RCC 7860 (cell line): ENCODE measurements at regions not wholly inside any gene's neighbourhood (a gene's known extent, or its start where the extent isn't known, plus 50 kb on each side); places are given as distances from the start of the nearest gene placed in this dataset.
"Not testable (repeated sequence)": the region's sequence is repeated elsewhere in the genome, so short reads cannot be mapped to it uniquely, and the experiment has no call there.

Experiments
- DNase-seq: peaks from one replicate; pipeline ENCODE4 v3.0.0-alpha.2; 2015; ENCODE audit warnings: low spot score
- FAIRE-seq: peaks from 2 replicates; lab custom pipeline; 2012; peaks lifted over from hg19 to GRCh38; lab: Jason Lieb, UNC

GRCh38 chr1:208344202-208344857, 100.1 kb upstream of the PLXNA2 start:
- DNase-seq (no peak), FAIRE-seq (no peak)

DNA sequence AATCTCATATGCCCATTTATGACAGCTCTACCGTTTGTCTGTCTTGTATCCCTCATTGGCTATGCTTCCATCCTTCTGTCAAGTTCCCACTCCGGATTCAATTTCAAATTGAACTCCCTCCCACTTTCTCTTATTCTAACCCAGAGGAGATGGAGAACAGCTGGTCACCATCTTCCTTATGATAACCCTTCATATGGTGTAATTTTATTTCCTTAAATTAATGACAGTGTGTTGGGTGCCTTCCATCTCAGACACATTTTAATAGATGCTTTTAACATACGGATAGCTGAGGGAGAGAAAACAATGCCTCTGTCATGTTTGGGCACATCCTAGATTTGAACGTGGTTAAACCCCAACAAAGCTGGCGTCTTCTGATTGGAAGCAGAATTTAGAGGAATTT, 103.0 kb upstream of the PLXNA2 start:
- no peak for DNase-seq
- FAIRE-seq = no peak

GRCh38 chr1:208349694-208350330, 105.6 kb upstream of the PLXNA2 start:
- DNase-seq (no peak), FAIRE-seq (no peak)

DNA sequence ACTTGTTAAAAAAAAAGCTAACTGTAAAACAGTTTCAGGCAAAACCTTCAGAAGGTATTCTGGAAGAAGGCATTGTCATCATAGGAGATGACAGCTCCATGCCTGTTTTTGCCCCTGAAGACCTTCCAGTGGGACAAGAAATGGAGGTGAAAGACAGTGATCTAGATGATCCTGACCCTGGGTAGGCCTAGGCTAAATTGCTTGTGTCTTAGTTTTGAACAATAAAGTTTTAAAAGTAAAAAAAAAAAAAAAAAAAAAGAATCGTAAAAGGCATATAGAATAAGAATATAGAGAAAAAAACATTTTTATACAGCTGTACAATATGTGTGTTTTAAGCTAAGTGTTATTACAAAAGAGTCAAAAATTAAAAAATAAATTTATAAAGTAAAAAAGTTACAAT, 106.6 kb upstream of the PLXNA2 start:
- no peak for DNase-seq
- no peak for FAIRE-seq

GRCh38 chr1:208351838-208352237, 107.7 kb upstream of the PLXNA2 start:
- no peak for DNase-seq
- no peak for FAIRE-seq

DNA sequence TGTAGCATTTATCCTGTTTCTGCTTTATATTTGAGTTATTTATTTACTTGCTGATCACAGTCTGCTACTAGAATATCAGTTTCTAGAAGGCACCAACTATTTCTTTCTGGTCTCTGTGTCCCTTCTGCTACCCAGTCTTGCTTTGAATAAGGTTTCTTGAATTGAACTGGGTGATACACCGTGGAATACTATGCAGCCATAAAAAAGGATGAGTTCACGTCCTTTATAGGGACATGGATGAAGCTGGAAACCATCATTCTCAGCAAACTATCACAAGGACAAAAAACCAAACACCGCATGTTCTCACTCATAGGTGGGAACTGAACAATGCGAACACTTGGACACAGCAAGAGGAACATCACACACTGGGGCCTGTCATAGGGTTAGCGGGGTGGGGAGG, 109.6 kb upstream of the PLXNA2 start:
- not testable (repeated sequence) for FAIRE-seq, DNase-seq

GRCh38 chr1:208357644-208358507, 113.7 kb upstream of the PLXNA2 start:
- FAIRE-seq (no peak), DNase-seq (no peak)

DNA sequence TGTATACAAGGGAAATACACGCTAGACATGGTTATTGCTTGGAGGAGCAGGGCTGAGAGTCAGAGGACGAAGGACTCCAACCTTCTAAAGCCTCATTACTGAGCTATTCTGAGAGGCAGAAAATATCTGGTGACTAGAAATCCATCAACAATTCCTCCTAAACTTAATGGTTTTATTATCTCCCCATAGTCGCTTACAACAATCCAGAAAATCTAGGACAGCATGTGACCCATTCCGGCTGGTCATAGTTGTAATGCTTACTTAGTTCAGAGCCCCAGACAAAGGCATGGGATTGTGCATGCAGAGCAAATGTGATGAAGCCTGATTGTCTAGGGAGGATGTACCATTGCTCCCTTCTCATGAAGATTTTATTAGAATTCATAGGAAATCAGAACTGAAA, 114.5 kb upstream of the PLXNA2 start:
- DNase-seq (no peak), FAIRE-seq (no peak)

- DNase-seq (no peak), FAIRE-seq (no peak)
Measured at GRCh38 chr1:208362011-208362410, 117.8 kb upstream of the PLXNA2 start.

- DNase-seq (no peak), FAIRE-seq (no peak)
Measured at GRCh38 chr1:208366559-208366958, 122.4 kb upstream of the PLXNA2 start.

- no peak for FAIRE-seq
- DNase-seq = no peak
Measured at GRCh38 chr1:208369045-208369444, 124.9 kb upstream of the PLXNA2 start.

DNA sequence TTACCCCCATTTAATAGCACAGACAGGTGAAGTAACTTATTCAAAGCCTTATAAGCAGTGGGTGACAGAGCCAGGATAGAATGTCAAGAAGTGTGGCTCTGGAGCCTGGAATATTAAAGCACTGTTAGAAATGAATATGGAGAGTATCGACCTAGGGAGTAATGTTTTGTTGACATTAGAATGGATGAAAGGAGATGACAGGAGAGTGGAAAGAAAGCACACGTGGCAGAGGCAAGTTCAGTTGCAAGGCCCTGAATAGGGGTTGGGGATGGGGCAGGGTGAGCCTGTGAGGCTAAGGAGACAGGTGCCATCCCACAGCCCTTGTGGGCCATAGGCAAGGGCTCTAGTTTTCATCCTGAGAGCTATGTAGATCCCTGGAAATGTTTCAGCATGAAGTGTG, 125.5 kb upstream of the PLXNA2 start:
- no peak for DNase-seq
- FAIRE-seq = no peak

DNA sequence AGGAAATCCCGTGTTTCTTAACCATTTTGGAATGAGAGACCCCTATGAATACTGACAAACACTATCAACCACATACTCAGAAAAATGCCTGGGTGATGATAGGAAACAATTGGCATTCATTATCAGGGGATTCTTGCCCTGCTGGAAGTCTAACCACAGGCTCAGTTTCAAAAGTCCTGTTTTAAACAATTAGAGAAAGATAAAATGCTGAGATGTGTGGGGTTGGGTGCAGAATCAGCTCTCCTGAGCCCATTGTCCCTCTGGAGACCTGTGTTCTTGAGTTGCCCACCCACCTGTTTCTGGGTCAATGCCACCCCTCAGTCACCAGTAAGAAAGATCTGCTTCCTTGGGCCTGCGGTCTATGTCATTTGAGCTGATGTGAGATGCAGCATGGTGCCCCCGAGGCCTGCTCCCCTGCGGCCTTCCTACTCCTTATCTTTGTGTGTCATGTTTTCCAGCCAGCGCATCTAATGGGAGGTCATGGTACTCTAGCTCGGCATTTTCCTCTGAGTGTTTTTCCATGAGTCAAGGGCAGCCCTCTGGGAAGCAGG, 130.3 kb upstream of the PLXNA2 start:
- FAIRE-seq = no peak
- DNase-seq = no peak

DNA sequence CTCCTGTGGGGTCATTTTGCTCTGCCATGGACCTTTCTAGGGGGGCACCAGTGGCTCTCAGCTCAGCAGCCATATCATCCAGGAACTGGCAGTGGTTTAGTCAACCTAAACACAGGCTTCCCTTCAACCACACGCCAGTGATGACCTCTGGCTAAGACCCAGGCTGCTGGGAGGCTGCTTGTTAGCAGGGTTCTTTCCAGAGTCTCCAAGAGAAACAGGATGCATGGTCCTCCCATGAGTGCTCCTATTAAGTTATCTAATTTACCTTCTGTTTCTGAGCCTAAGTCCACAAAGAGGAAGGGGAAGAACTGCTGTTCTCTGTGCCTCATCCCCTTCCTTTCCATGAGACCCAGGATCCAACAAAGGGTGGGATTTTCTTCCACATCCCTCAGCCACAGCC, 137.3 kb upstream of the PLXNA2 start:
- DNase-seq (no peak), FAIRE-seq (no peak)

- DNase-seq (no peak), FAIRE-seq (no peak)
Measured at GRCh38 chr1:208387908-208388811, 144.0 kb upstream of the PLXNA2 start.

GRCh38 chr1:208393416-208393815, 149.2 kb upstream of the PLXNA2 start:
- DNase-seq = no peak
- no peak for FAIRE-seq

GRCh38 chr1:208393826-208394225, 149.6 kb upstream of the PLXNA2 start:
- no peak for DNase-seq
- FAIRE-seq = no peak

GRCh38 chr1:208397286-208397685, 153.1 kb upstream of the PLXNA2 start:
- DNase-seq (no peak), FAIRE-seq (no peak)

DNA sequence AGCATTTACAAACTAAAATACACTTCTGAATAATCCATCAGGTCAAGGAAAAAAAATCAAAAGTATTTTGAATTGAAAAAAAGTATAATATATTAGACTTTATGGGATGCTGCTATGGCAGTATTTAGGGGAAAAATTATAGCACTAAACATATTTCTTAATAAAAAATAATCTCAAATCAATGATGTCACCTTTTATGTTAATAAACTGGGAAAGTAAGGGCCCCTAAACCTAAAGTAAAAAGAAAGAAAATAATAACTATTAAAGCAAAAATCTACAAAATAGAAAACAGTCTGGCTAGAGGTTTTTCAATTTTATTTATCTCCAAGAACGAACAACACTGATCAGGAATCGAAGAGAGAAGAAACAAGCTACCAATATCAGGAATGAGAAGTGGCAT, 160.8 kb upstream of the PLXNA2 start:
- DNase-seq (no peak), FAIRE-seq (no peak)

GRCh38 chr1:208409176-208409575, 165.0 kb upstream of the PLXNA2 start:
- DNase-seq = no peak
- FAIRE-seq = no peak

DNA sequence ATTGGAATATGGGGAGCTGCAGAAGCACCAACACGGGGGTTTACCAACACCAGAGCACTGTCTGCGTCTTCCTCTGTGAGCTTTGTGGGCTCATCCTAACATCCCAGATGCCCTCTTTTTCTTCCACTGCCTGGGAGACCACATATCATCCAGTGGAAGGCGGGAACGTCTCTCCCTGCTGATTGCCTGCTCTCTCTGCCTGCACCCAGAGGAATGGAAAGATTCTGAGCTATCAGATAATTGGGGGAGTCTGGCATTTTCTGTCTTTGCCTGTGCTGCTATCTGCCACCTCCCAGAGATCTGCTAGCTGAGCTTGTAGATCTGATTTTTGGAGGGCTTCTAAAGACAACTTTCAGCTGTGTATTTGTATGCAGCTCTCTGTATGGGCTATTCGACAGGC, 166.2 kb upstream of the PLXNA2 start:
- DNase-seq (no peak), FAIRE-seq (no peak)
